Activated CD4-positive, alpha-beta T cell treated with anti-CD3 and anti-CD28 coated beads, Interleukin-2, Interleukin-4, amounts not matched to agents 100 ng/mL and 50 ng/mL, durations not matched to agents 16 hours and 8 hours (primary cell): ENCODE measurements at regions not wholly inside any gene's neighbourhood (a gene's known extent, or its start where the extent isn't known, plus 50 kb on each side); places are given as distances from the start of the nearest gene placed in this dataset.
A peak's percentile ranks its signal among the peaks of the same experiment; 100 is the strongest.

ENCODE experiments used
- DNase-seq: peaks from one replicate; pipeline ENCODE4 v3.0.0-alpha.2; 2020; ENCODE audit warnings: low spot score

GRCh38 chr4:15339737-15340136 is 88.1 kb upstream of the C1QTNF7 start:
- DNase-seq = no peak

DNA sequence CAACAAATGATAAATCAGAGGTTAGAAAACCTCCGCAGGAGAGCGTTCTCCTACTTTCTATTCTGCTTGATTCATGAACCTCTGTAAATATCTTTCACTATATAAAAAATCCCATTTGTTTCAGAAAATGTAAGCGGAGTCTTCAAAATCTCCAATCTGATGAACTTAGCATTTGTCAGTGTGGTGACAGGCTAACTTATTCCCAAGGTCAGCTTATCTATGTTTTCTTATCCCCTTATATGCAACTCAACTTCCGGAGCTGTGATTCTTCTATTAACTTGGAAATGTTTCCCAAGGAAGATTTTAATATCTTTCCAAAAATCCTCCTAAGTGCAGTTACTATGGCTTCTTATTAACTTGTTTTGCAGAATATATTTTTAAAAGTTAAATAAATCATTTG is 87.5 kb upstream of the C1QTNF7 start:
- DNase-seq = no peak

- DNase-seq = no peak
Observed at GRCh38 chr4:15340902-15341732, 86.7 kb upstream of the C1QTNF7 start.

- DNase-seq = no peak
Observed at GRCh38 chr4:15341733-15342300, 86.0 kb upstream of the C1QTNF7 start.

GRCh38 chr4:15343000-15343399 is 84.8 kb upstream of the C1QTNF7 start:
- DNase-seq = no peak

DNA sequence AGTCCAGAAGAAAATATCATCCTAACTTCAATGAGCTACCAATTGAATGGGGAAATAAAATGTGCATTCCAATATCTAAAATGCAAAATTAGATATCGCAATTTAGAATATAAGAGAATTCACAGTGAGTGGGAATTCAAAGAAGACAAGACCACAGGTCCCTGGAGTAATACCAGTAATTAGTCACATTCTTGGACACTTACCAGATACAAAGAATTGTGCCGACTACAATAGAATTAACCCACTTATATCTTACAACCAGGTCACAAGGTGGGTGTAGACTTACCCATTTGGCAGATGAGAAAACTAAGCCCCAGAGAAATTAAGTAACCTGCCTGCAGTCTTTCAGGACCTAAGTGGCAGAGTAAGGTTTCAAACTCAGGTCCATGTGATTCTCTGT is 84.3 kb upstream of the C1QTNF7 start:
- DNase-seq = no peak

- DNase-seq = no peak
Observed at GRCh38 chr4:15344041-15344440, 83.8 kb upstream of the C1QTNF7 start.

GRCh38 chr4:15345134-15345533 is 82.7 kb upstream of the C1QTNF7 start:
- DNase-seq = no peak

GRCh38 chr4:15348236-15348635 is 79.6 kb upstream of the C1QTNF7 start:
- no peak for DNase-seq

DNA sequence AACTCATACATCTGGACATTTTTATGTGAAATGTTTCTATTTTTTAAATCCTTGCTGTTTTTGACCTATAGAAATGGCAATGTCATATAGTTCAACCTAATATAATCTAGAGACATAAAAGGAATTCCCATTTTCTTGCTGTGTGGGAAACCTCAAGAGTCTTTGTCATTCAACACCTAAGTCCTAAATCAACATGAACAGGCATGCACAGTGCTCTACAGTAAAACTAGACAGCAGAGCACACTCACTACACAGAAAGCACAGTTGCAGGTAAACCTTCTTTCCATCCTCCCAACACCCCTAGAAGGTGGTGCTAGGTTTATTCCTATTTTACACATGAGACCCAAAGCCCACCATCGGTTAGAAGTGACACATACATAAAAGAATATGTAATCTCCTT is 79.1 kb upstream of the C1QTNF7 start:
- no peak for DNase-seq

GRCh38 chr4:15349531-15349935 is 78.3 kb upstream of the C1QTNF7 start:
- no peak for DNase-seq

GRCh38 chr4:15349965-15350364 is 77.9 kb upstream of the C1QTNF7 start:
- DNase-seq = no peak

DNA sequence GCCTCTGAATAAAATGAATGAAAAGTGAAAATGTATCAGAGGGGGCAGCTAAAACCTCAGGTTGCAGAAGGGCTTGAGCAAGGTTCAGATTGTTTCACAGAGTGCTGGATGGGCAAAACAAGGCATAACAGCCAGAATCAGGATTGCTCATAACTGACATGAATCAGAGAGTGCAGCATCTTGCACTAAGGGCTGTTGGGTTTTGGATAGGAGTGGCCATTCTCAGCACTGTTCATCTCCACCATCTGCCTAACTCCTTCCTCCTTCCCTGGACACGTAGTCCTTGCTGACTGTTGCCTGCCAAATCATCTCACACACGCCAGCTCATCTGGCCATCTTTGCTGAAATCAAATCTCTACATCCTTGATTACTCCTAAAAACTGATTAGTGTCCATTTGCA is 75.3 kb upstream of the C1QTNF7 start:
- DNase-seq = no peak

DNA sequence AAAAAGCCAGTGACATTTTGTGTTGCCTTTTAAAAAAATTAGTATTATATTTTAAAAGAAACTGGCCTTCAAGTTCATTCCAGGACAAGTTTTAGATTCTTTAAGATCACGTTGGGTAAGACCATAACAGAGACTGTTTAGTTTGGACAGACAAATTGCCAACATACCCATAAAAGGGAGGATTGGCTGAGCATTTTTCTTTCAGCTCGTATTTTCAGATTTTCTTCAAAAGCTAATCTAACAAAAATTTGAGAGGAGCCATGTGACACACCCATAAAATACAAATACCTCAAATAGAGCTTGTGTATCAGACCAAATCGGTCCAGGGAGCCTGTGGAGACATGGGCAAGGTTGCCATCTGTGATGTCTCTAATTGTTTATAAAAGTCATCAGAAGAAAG is 74.6 kb upstream of the C1QTNF7 start:
- no peak for DNase-seq

DNA sequence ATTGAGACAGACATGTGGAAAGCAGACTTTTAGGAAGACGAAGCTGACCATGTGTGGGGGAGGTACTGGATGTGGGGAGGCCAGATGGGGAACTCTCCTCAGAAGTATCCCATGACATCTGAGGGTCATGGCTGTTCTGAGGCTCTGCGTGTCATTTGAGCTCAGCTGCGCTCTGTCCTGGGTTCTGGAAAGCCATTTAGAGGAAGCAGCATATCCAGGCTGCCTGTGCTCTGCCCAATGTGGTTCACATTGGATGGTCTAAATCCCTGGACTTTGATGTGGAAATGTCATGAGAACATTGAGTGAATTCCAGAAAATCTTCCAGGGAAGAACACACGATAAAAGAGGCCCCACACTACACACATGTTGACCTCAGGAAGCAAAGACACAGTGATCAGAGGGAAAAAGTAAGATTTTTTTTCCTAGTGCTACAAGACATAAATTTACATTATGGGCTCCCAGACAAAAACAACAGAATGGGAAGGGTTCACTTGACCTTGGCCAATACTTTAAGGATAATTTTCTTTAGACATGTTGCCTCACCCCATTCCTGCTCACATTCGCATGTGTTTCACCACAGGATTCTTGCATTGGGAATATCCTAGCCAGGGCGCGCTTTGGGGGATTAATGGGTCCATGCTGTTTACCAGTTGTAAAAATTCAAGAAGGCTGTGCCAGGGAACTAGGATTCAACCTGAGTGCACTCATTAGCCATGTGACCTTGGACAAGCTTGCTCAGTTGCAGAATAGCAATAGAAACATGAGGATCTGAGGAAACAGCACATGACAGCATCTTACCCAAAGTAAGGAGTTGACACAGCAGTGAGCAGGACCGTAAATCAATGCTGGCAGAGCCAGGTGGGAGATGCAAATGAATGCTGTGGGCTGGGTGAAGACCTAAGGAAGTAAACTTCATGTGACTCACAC is 73.2 kb upstream of the C1QTNF7 start:
- no peak for DNase-seq

GRCh38 chr4:15361529-15361928 is 66.3 kb upstream of the C1QTNF7 start:
- DNase-seq = no peak

- DNase-seq = no peak
Observed at GRCh38 chr4:15362541-15362940, 65.3 kb upstream of the C1QTNF7 start.

DNA sequence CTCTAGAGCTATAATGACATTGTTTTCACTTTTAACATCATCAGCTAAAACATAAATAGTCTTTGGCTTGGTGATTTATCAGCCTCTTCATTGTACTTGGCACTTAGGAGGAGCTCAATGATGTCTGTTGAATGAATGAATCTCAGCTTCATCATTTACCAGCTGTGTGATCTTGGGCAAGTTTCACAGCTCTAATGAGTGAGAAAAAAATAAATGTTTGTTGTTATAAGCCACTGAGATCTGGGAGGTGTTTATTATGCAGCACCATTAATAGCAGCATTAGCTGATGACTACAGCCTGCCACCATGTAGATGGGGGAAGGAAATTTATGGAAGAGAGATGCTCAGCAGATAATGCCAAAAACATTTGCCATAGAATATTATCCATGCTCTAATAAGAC is 63.6 kb upstream of the C1QTNF7 start:
- no peak for DNase-seq

- no peak for DNase-seq
Observed at GRCh38 chr4:15365641-15366040, 62.2 kb upstream of the C1QTNF7 start.

GRCh38 chr4:15366721-15367120 is 61.1 kb upstream of the C1QTNF7 start:
- no peak for DNase-seq

GRCh38 chr4:15368856-15369255 is 59.0 kb upstream of the C1QTNF7 start:
- DNase-seq = peak; percentile 33

DNA sequence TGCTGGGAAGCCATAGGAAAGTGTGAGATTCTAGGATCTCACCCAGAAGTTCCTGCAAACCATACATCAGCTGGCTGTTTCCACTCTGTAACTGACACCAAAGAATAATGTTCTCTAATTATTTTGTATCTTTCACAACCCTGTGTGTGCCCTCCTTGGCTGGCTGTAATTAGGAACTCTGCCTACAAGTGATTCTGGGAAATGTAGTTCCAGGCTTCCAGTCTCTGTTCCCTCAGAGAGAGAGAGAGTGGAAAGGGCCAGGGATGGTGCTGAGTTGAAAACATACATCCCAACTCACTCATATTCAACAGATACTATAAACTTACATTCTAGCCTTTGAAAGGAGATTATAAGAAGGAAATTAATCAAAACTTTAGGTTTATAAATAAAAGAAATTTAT is 57.5 kb upstream of the C1QTNF7 start:
- no peak for DNase-seq

- no peak for DNase-seq
Observed at GRCh38 chr4:15373363-15373762, 54.5 kb upstream of the C1QTNF7 start.
